Spleen (tissue), 7 donors: ENCODE measurements at regions not wholly inside any gene's neighbourhood (a gene's known extent, or its start where the extent isn't known, plus 50 kb on each side); places are given as distances from the start of the nearest gene placed in this dataset.

Experiments
- CTCF ChIP-seq, 11 experiments: fragments of 200-600 bp in 7 of 11; fragments of 450-650 bp in 4 of 11; sonication (generic) in 4 of 11; IDR thresholded peaks in 8 of 11; conservative IDR thresholded peaks in 3 of 11; 1 replicate in 7 of 11; 2 replicates in 4 of 11; pipeline versions ENCODE4 v1.4.0 to v1.8.0; 2016 to 2021; ENCODE audit warnings: antibody characterized with exemption in 11 of 11, inconsistent platforms in 4 of 11, mild to moderate bottlenecking in 1 of 11
- POLR2A ChIP-seq, 3 donors: fragments of 450-650 bp; IDR thresholded peaks; one replicate each; pipeline ENCODE4 v1.5.1; 2017; ENCODE audit warnings: antibody characterized with exemption in 3 of 3, mild to moderate bottlenecking in 1 of 3
- POLR2AphosphoS5 ChIP-seq, 3 donors: sonication (generic); formaldehyde crosslinking; IDR thresholded peaks; one replicate each; pipeline ENCODE4 v1.5.1; 2017; ENCODE audit warnings: antibody characterized with exemption in 3 of 3
- donor health status: DM: no; HTN: no; CAD: no; lungs with moderate emphysema.
- donor health status: DM: no; HTN: no; CAD: no.
- donor health status: DM: no; HTN: no; CAD: no.

GRCh38 chr5:74390306-74390637 lies 250.3 kb downstream of the ENC1 start:
- TF ChIP-seq CTCF (IDR thresholded peaks at IDR 0.05 in 8 of 11, conservative IDR thresholded peaks at IDR 0.05 in 3 of 11): no peak
- no peak for TF ChIP-seq POLR2A (IDR thresholded peaks at IDR 0.05)
- no peak for TF ChIP-seq POLR2AphosphoS5 (IDR thresholded peaks at IDR 0.05)
